Caki2 (cell line): ENCODE measurements at regions not wholly inside any gene's neighbourhood (a gene's known extent, or its start where the extent isn't known, plus 50 kb on each side); places are given as distances from the start of the nearest gene placed in this dataset.
A peak's percentile ranks its signal among the peaks of the same experiment; 100 is the strongest.

Experiments
- DNase-seq: peaks from one replicate; pipeline ENCODE4 v3.0.0-alpha.2; 2015; ENCODE audit warnings: low read depth
- in situ Hi-C: cut with HindIII; loops from 2 replicates; pipeline ENCODE4 v1.10.0; 2016; ENCODE audit warnings: low sequenced_read_pairs, low pct_unique_long_range_greater_than_20kb, mixed read lengths

DNA sequence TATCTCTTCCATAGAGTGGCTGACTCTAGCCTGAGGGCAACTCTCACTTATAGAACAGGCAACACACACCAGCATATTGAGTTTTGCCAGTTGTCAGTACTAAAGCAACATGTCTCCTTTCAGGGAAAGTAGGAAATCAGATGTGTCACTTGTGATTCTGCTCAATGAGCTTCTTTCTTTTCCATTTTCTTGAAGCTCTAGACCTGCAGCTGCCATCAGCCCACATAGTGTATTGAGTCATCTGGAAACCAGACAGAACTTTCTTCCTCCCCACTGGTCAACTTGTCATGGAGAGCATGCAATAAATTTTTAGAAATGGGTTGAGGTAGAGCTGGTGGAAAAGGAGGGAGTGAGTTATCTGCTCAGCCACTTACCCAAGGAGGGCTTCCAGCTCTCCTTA lies 209.0 kb upstream of the PLEKHG7 start:
- in situ Hi-C loops = no loop called here
- no peak for DNase-seq

GRCh38 chr12:92492995-92493394 lies 209.8 kb upstream of the PLEKHG7 start:
- DNase-seq = no peak
- in situ Hi-C loops = no loop called here

DNA sequence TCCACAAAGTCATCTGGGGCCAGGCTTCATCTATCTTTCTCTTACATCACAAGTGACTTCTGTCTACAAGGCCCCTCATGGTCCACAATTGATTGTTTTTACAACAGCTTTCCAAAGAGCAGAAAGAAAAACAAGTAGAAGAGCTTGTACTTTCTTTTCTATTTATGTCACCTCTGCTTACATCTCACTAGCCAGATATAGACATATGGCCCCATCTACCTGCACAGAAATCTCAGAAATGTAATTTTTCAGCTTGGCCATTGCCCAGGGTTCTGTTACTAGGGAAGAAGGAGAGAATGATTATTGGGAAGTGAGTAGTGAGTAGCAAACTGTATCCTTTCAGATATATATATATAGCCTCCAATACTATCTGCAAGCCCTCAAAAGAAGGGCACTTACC lies 210.5 kb upstream of the PLEKHG7 start:
- no peak for DNase-seq
- in situ Hi-C loops = no loop called here

DNA sequence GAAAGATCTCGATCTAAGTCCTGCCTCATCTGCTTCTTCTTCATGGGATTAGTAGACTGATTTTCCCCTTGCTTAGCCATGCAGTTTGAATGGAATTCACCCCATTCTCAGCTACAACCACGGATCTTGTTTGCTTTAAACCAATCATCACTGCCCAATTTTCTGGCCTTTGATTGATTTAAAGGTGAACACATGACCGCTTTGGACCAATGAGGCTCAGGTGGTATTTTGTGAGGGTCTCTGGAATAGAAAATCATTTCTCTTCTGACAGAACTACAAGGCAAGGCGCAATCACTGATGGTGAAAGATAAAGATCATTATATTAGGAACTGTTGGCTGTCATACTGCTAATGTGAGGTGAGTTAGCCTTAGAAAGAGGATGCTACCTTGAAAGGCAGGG lies 213.0 kb upstream of the PLEKHG7 start:
- in situ Hi-C loops = no loop called here
- DNase-seq = no peak

- in situ Hi-C loops = no loop called here
- DNase-seq = no peak
These were observed 214.1 kb upstream of the PLEKHG7 start for GRCh38 chr12:92488735-92489134.

DNA sequence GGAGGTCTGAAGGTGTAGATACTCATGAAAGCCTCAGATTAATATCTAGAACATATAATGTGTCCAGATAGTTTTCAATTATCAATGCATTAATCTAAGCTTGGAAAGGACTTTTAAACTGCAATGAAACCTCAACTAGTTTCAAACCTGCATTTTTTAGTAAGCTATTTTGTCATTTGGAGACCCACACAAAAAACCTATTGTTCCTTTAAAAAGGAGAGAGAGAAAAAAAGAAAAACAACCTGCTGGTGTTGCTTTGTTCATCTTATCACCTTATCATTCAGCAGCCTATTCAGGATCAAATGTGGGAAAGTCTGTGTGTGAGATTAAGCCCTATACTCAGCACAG lies 215.7 kb upstream of the PLEKHG7 start:
- DNase-seq = no peak
- in situ Hi-C loops = no loop called here

DNA sequence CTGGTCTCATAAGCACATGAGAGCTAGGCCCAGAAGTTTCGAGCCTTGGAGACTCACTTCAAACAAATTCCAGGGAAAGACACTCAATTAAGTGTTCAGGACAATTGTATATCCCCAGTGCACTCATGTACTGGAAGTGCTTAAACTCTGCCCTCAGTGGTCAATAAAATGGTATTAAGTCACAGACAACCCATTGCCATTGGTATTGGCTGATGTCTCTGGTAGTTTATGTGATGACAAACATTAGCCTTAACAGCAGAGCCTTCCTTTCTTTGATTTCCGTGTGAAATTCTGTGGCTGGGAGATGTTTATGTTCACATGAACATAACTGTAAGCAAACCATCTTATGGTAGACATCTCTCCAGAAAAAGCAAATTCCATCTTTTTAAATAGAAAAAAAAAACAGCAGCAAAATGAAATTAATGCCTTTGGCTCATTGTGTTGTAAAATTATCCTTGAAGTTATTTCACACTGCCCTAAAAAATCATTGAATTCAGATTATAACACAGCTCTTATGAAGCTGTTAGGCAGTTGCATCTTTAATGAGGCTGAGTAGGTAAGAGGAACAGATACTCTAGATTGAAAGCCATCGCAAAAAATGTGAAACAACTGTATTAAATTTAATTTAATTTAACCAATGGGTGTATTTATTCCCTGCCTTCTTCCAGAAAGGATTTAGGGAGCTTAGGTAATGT lies 216.2 kb upstream of the PLEKHG7 start:
- no peak for DNase-seq
- in situ Hi-C loops = no loop called here

DNA sequence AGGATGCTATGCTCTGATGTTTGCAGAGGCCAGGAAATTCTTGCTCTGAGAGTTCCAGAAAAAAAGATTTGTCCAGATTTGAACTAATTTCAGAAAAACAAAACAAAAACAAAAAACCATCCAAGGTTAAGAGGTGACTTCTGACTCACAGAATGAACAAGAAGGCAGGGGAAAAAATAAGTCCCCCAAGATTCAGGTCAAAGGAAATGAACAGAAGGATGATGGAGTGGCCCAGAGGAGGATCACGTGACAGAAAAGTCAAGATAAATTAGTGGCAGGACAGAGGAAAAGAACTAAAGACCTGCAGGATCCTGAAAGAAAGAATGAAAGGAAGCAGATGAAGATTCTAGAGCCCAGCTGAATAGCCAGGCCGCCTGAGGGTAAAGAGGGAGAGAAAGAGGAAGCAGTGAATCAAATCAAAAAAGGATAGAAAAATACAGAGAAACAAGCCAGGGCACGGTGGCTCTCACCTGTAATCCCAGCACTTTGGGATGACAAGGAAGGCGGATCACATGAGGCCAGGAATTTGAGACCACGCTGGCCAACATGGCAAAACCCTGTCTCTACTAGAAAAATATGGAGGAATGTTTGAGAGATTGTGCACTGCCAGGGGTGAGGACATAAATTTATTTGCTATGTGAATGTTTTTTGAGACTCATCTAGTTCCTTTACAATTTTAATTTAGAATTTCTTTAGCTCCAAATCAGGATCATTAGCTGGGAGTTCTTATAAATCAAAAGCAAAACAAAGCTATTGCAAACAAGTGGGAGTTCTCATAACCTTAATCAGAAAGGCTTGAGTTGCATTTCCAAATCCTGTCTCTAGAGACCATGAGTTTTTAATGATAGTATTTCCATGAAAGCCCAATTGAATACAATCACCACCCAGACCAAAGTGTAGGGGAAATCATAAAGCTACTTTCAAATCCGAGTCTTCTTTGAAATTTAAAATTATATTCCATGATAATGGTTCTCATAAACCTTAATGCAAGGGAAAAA lies 217.1 kb upstream of the PLEKHG7 start:
- in situ Hi-C loops = no loop called here
- DNase-seq = no peak

DNA sequence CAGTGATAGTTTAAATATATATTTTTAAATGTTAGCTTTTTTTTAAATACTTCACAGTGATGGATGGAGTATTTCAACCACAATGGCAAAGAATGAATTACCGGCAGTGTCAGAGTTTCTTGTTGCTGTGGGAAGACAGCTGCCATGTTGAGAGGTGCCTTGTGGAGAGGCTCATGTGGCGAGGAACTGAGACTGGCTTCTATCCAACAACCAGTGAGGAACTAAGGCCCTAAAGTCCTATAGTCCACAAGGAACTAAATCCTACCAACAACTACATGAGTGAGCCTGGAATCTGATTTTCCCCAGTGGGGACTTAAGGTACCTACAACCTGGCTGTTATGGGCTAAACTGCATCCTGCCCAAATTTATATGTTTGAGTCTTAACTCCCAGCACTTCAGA lies 220.2 kb upstream of the PLEKHG7 start:
- no peak for DNase-seq
- in situ Hi-C loops = no loop called here

DNA sequence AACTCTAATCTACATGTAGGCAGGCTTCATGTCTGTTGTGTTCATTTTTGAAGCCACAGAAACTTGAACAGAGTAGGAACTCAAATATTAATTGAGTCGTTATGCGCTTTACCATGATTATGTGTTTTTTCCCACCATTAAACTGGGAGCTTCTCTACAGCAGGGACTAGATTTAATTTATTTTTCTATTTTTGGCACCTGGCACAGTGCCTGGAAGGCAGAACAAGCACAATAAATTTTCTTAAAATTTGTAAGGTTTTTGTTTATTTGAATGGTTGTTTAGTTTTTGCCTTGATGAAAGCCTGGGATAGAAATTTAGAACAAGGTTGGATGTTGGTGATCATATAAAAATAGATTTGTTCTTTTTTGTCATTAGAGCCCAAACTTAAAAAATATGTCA lies 221.7 kb upstream of the PLEKHG7 start:
- DNase-seq = no peak
- in situ Hi-C loops = no loop called here

GRCh38 chr12:92478692-92479091 lies 224.1 kb upstream of the PLEKHG7 start:
- no peak for DNase-seq
- in situ Hi-C loops = no loop called here

DNA sequence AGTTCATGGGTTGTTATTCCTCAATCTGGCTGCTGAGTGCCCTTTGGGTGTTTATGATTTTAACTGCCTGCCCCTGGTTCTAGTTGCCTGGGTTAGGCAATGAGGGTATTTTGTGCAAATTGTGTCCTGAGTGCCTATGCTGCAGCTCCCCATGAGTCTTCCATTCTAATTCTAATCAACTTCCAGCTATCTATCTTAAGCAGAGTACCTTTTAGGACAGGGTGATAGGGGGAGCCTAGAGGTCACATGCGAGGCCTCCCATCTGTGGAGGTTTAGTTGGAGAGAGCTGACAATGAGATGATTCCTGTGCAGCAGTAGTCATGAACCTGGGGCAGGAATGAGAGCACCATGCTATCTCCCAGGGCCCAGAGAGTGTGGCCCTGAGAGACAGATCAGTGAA lies 225.9 kb upstream of the PLEKHG7 start:
- in situ Hi-C loops = no loop called here
- no peak for DNase-seq

DNA sequence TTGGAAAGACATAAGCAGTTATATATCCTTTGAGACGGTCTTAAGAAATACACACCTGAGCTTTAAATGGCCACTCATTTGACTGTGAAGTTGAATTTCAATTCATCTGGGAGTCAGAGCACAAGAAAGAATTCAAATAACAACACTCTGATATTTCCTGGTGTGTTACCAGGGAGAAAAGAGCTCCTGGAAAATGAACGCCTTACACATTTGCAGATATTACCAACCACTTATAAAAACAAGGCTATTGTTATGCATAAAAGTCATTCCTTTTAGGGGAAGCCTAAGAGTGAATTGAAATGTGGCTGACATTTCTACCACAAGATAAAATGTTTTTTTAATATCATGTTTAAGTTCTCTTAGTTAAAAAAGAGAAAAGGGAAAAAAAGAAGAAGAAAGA lies 229.2 kb upstream of the PLEKHG7 start:
- DNase-seq = no peak
- in situ Hi-C loops = no loop called here

DNA sequence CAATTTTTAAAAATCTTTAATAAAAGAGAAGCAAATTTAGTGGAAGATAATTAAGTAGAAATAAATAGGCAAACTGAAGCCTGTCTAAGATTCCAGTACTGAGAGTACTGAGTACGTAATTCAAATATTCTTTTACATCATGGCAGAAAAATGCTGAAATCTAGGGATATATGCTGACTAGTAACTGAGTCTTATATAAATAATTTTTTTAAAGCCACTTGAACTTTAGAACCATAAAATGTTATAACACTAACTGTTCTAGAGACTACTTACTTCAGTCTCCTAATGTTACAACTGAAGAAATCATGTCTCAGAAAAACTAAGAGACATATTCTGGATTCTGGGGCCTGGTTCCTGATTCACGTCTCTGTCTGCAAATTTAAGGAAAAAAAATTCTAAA lies 230.6 kb upstream of the PLEKHG7 start:
- no peak for DNase-seq
- in situ Hi-C loops = no loop called here

- DNase-seq = no peak
- in situ Hi-C loops = no loop called here
These were observed 231.2 kb upstream of the PLEKHG7 start for GRCh38 chr12:92471551-92471950.

DNA sequence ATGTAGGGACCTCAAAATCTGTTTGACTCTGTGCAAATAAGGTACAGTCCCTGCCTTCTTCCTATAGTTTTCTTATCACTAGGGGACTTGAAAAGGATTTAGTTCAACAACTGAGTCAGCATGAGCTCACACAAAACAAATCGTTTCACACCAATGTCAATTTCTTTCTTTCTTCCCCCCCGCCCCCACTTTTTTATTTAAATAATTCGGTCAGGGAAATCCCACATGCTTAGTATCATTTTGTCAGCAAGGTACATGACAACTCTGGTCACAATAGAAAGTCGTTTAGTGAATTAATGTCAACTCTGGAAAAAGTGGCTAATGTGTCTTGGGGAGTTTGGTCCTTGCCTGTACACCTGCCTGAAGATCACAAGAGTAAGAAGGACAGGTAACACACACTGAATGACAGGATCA lies 232.2 kb upstream of the PLEKHG7 start:
- no peak for DNase-seq
- in situ Hi-C loops = no loop called here

DNA sequence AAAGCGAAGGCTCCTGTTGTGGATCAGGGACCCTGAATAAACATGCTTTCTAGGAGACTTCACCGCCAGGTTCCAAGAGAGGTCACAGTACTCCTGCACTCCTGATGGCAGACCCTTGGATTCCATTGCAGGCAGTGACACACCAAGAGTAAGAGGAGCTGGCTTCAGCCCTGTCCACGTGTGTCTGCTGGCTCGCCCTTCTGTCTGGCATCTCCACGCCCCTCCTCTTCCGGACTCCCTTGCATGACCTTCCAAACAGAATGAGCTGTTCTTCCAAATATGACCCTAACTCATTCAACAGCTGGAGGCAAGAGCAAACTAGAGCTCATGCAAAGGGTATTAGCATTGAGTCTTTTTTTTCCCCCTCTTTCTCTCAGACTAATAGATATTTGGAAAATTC lies 233.0 kb upstream of the PLEKHG7 start:
- no peak for DNase-seq
- in situ Hi-C loops = no loop called here

DNA sequence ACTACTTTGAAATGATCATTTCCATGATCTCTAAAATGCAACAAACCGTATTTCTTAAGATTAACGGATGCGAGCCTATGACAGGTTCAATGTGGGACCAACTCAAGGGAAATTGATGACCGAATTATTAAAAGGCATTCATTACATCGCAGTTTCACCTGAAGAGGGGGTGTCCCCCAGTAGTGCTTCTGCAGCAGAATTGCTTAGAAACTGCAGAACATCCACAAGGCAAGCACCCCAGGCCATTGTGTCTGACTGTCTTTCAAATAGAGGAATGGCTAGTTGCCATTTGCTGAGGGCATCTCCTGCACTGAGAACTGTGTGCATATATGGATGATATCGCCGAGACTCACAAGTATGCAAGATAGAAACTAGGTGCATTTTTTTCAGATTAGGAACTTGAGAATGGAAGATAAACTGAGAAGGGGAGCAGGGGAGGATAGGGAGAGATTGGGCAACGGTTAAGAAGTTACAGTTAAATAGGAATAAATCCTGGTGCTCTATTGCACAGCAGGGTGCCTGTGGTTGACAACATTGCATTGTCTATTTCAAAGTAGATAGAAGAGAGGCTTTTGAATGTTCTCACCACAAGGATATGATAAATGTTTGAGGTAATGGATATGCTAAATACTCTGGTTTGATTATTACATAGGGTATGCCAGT lies 234.3 kb upstream of the PLEKHG7 start:
- DNase-seq = no peak
- in situ Hi-C loops = no loop called here

GRCh38 chr12:92467886-92468285 lies 234.9 kb upstream of the PLEKHG7 start:
- in situ Hi-C loops = no loop called here
- peak; percentile 3 for DNase-seq
